GM18873 (cell line): ENCODE measurements at regions not wholly inside any gene's neighbourhood (a gene's known extent, or its start where the extent isn't known, plus 50 kb on each side); places are given as distances from the start of the nearest gene placed in this dataset.

Experiments used
- ATAC-seq: cut with Tn5 transposase; IDR thresholded peaks from one replicate; pipeline ENCODE4 v1.9.1; 2021; ENCODE audit warnings: mild to moderate bottlenecking, moderate library complexity, moderate number of reproducible peaks; ENCODE audit not compliant: unreplicated experiment, low FRiP score

DNA sequence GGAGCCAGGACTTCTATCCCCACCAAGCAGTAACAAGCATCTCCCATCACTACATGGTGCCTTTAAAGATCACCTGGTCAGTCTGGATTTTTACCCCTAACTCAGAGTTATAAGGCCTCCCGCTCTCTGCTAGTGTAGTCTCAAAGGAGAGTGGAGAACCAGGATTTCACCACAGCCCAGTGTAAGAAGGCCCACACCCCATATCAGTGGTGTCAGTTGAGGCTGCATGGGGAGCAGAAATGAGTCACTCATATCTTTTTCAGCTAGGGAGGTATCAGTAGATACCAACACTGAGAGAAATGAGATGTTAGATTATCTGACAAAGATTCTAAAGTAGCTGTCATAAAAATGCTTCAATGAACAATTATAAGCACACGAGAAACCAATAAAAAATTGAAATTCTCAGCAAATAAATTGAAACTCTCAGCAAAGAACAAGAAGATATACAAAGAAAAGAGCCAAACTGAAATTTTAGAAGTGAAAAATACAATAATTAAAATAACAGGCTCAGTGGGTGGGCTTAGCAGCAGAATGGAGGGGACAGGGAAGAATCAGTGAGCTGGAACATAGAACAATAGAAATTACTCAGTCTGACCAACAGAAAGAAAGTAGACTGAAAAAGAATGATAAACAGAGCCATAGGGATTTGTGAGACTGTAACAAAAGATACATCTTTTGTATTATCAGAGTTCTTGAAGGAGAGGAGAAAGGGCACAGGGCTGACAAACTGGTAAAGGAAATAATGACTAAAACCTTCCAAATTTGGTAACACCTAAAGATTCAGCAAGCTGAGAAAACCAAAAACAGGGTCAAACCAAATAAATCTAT, 257.7 kb downstream of the ANAPC1 start:
- ATAC-seq: no peak

DNA sequence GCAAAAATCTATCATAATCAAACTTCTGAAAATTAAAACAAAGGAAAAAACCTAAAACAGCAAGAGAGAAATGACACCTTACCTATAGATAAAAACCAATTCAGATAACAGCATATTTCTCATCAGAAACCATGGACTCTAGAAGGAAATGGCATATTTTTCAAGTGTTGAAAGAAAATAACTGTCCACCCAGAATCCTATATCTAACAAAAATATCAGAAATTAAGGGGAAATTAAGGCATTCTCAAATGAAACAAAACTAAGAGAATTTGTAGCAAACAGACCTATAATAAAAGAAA, 257.2 kb downstream of the ANAPC1 start:
- ATAC-seq: no peak

DNA sequence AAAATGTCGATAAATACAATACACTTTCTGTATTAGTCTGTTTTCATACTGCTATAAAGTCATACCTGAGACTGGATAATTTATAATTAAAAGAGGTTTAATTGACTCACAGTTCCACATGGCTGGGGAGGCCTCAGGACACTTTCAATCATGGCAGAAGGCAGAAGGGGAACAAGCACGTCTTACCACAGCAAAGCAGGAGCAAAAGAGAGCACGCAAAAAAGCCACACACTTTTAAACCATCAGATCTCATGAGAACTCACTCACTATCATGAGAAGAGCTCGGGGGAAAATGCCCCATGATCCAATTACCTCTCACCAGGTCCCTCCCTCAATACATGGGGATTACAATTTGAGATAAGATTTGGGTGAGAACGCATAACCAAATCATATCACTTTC, 256.7 kb downstream of the ANAPC1 start:
- ATAC-seq: no peak

DNA sequence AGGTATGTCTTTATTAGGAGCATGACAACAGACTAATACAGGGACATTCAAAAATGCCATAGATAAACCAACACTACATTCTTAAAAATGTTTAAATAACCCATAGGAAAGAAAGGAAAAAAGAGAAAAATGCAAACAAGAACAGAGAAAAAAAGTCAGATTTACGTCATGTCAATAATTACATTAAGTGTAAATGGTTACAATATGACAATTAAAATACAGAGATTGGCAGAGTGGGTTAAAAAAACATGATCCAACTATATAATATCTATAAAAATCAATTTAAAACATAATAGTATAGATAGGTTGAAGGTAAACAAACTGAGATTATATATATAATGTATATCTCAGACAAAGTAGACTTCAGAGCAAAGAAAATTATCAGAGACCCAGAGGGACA, 255.8 kb downstream of the ANAPC1 start:
- ATAC-seq: no peak

DNA sequence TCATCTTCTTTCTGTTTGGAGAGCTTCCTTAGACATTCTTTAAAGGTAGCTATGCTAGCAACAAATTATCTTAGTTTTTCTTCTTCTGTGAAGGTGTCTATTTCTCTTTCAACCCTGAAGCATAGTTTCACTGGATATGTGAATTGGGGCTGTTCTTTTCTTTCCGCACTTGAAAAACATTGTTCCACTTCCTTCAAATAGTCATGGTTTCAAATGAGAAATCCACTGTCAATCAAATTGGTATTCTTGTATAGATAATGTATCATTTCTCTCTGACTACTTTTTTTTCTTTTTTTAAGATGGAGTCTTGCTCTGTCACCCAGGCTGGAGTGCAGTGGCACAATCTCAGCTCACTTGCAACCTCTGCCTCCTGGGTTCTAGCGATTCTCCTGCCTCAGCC, 254.0 kb downstream of the ANAPC1 start:
- no peak for ATAC-seq

DNA sequence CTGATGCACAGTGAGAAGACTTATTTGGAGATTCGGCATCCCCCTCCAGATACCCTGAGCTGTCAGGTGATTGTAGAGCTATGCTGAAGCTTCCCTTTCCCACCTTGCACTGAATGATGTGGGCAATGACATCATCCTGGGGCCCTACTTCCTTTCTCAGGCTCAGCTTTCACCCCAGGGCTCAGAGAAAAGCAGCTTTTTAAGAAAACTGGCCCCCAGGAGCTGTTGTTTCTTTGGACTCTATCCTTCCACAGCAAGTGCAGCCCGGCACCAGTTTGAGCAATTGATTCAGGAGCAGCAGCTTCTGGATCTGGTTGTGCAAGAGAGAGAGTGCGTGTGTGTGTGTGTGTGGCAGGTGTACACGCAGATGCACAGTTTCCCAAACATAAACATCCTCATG, 251.3 kb downstream of the ANAPC1 start:
- ATAC-seq: no peak

DNA sequence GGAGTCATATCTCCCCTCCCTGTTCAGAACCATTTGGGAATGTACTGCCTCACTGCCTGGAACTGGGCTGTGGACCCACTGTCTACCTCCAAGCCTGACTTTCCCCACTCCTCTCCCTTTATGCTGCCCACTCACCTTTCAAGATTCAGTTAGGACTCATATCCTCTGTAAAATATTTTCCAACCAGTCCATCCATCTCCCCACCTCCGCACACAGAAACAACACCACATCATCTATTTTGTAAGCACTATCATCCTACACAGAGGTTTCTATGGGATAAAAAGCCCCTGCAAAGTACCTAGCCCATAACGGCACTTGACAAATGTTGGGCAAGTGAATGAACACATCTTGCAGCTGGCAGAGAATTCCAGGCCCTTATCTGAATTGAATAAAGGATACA, 250.8 kb downstream of the ANAPC1 start:
- ATAC-seq: no peak

DNA sequence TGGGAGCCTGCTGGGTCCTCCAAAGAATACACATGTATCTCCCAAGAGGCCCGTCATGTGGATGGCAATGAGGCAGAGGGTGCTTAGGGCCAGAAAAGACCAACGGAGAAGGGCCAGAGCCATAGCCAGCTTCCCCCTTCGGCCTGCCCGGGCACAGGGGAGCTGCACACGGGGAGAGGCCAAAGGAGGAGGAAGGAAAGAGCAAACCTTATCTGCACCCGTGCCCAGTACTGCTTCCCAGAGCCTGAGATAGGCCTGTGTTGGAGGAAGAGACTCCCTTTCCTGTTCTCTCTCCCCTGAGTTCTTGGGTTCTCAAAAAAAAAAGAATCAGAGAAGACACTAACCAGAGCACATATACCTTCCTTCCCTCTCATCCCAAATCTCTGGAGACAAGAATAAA, 250.3 kb downstream of the ANAPC1 start:
- no peak for ATAC-seq

DNA sequence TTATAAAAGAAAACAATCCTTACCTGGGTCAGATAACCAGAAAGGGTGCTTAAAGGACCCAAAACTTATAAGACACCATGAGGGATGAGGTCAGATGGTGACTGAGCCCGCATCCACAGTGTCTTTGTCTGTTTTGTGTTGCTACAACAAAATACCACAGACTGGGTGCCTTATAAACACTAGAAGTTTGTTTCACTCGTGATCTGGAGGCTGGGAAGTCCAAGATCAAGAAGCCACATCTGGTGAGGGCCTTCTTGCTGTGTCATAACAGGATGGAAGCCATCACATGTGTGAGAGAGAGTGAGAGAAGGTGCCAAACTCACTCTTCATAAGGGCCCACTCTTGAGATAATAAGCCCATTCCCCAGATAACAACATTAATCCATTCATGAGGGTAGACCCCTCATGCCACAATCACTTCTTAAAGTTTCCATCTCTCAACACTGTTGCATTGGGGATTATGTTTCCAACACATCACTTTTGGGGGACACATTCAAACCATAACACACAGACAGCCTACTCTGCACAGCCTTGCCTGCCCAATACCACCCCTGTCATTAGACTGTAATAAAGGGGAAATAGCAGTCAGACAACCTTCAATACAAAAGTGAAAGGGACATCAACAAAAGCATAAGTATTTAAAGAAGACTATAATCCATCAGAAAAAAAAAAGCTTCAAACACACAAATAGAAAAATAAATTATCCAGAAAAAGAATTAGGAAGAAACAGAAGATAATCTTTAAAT, 249.8 kb downstream of the ANAPC1 start:
- ATAC-seq: no peak

DNA sequence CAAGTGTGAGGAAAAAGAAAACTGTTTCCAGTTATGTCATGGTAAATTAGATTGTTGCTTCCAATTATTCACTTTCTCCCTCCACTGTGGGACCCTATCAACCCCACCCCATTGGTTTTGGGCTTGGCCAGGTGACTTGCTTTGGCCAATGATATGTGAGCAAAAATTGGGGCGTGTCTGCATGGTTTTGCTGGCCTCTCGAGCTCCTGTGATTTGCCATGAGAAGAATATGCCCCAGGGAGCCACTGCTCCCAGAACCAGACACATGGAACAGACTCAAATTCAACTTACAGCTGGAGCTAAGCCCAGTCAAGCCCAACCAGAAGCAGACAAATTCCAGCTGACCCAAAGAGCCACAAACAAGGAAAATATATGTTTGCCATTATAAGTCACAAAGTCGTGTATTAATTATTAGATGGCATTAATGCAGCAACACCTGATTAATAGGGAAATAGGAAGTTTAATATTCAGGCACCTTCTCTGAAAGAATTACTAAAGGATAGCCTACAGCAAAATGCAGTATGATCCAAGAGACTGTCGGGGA, 248.9 kb downstream of the ANAPC1 start:
- no peak for ATAC-seq

DNA sequence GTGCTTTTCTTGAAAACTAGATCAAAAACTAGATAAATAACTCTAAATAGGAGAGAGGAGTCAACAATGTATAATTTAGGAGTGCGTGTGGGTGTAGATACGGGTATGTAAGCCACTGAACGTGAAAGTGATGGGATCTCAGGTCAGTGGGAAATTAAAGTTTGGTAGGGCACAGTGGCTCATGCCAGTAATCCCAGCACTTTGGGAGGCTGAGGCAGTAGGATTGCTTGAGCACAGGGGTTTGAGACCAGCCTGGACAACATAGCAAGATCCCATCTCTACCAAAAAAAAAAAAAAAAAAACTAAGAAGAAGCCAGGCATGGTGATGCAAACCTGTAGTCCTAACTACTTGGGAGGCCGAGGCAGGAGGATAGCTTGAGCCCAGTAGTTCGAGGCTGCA, 247.1 kb downstream of the ANAPC1 start:
- ATAC-seq: no peak

DNA sequence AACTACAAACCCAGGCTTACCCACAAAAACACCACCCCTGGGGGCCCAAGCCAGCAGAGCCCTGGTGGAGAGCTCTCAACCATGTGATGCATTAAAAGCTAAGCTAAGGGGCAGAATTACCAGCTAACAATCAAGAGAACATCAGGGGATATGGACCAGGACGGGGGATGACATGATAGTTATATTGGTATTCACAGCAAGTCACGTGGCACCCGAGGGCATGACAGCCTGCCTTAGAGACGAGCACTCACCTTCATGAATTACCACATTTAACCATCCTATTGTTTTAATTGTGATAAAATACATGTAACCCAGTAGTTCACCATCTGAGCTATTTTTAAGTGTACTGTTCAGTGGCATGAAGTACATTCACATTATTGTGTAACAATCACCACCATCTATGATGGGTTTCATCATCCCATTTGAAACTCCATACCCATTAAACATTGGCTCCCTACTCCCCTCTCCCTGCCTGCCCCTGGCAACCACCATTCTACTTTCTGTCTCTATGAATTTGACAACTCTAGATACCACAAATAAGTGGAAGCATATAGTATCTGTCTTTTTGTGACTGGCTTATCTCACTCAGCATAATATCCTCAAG, 245.6 kb downstream of the ANAPC1 start:
- no peak for ATAC-seq

DNA sequence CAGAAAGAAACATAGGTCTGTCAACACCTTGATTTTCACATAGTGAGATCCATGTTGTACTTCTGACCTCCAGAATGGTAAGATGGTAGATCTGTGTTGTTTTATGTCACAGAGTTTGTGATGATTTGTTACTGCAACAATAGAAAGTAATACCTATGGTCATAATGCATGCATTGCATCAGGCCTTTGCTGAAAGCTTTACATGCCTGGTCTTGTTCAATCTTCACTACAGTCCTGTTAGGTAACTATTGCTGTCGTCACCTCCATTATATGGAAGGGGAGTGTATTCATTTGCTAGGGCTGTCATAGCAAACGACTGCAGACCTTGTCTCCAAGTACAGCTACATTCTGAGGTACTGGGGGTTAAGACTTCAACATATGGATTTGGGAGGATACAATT, 243.5 kb downstream of the ANAPC1 start:
- no peak for ATAC-seq

DNA sequence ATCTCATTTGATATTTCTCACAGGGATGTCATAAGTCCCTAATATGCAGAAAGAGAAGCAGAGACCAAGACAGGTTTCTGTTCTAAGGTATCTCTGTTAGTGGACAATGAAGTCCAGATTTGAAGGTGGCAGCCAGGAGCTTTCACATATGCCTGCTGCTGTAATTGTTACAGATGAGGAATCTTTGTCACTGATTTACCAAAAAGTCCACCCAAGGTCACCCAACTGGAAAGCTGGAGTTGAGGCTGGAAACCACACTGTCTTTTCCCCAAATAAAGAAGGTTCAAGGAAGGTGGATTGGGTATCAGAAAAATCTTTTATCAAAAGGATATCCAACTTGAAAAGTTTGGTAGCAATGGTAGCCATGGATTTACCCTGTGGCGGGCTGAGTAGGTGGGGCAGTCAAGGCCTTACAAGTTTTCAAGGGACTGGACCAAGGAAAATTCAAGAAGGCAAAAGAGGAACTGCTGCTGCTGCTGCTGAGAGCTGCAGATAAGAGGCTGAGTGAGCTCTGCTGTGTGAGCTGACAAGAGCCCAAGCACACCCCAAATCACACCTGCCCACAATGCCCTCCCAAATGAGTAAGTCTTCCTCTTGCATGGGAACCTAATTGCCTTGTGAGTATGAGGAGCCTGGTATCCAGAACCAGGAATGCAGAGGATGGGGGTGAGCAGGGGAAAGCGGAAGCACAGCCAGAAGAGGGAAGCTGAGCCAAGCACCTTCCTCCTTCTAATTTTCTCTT, 241.2 kb downstream of the ANAPC1 start:
- no peak for ATAC-seq

DNA sequence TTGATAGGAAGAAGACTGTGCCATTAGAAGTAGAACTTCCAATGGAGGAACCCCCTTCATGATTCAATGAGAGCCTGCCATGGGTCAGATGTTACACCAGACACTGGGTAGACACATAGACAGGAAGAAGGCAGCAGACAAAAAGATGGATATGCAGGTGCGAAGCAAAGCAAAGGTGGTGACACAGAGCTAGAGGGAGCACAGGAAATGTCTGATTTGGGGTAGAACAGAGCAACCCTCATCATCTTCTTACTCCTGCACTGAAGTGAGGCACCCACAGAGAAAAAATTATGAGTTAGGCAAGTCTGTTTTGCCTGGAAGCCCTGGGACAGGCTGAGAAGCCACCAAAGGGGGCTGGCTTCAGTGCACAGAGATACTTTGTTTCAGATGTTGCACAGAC, 240.2 kb downstream of the ANAPC1 start:
- ATAC-seq: no peak

DNA sequence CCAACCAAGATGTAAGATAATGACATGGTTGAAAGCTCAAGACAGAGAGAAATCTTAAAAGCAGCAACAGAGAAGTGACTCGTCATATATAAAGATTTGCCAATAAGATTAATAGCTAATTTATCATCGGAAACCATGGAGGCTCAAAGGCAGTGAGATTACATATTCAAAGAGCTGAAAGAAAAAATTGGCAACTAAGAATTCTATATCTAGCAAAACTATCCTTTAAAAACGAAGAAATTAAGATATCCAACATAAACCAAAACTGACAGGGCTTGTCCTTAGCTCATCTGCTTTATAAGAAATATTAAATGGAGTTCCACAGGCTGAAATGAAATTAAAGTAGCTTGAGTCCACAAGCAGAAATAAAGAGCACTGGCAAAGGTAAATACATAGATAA, 236.6 kb downstream of the ANAPC1 start:
- no peak for ATAC-seq

DNA sequence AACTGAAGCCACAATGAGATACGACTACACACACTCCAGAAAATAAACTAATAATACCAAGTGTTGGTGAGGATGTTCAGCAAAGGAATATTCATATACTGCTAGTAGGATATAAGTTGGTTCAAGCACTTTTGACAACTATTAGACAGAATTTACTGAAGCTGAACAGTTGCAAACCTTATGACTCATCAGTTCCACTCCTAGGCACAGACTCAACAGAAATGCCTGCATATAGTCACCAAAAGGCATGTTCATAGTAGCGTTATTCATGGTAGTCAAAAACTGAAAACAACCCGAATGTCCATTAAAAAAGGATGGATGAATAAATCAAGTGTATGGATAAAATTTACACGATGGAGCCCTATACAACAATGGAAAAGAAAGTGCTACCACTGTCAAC, 232.0 kb downstream of the ANAPC1 start:
- no peak for ATAC-seq

DNA sequence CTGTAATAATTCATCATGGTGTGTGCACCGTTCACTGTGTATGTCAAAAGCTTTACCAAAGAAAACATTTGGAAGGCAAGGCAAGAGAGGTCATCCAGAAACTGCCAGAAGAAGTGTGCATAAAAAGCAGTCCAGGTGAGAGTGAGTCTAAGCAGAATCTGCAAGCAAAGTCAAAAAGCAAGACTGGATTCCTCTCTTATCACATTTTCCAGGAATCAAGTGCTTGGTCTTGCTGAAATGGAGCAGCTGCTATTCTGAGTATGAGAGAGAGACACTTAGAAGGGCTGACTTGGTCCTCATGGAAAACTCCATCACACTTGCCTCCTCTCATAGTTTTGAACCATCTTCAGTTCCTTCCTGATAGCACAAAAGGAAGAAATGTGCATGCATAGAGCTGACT, 231.3 kb downstream of the ANAPC1 start:
- ATAC-seq: no peak

DNA sequence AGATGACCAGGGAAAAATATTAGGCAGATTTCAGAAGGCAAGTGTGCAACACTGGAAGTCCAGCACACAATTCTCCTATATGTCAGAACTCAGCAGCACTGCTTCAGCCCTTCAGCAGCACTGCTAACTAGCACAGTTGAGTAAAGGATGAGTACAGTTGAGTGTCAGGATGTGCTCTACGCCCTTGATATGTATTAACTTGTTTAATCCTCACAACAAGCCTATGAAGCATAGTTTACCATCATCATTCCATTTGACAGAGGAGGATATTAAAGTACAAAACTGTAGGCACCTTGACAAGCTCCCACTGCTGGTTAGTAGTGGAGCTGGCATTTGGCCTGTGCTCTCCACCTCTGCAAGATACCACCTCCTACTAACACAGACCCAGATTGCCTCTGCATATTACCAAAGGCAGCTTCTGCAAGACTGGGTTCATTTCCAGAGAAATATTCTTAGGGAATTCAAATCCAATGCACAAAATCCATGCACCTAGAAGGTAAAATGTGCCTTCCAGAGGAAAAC, 230.8 kb downstream of the ANAPC1 start:
- no peak for ATAC-seq

DNA sequence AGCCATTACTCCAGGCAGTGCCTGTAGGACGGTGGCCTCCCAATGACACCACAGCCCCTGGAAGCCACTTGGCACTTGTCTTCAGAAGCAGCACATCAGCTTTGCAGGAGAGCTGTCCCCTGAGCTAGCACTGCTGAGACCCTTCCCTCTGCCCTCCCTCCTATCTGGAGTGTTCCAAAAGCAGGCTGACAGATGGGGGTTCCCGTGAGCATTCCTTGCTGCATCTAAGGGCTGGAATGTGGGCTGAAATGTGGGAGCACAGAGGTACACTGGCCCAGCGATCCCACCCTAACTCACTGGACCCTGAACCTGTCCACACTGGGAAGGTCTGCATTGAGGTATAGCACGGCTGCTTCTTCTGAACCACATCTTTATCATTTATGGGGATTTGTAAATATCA, 230.1 kb downstream of the ANAPC1 start:
- no peak for ATAC-seq

DNA sequence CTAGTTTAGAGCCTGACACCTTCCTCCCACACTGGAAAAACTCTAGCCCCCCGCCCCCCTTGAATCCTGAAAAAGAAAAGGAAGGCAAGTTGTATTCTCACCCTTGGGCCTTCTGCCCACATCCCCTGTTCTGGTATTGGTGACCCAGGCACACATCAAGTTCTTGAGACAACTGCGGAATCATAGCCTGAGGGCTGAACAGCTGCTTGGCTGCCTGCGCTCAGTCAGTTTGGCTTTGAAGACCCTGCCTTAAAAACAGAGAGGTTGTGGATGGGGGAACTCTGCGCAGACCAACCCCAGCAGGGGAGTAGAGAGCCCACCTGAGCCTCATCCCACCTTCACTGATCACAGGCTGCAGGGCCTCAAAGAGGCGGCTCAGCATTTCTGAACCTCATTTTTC, 229.2 kb downstream of the ANAPC1 start:
- no peak for ATAC-seq
